DMS153 treated with DMSO at 0.1 percent for 48 hours (cell line): ENCODE measurements at regions not wholly inside any gene's neighbourhood (a gene's known extent, or its start where the extent isn't known, plus 50 kb on each side); places are given as distances from the start of the nearest gene placed in this dataset.
"Not testable (repeated sequence)": the region's sequence is repeated elsewhere in the genome, so short reads cannot be mapped to it uniquely, and the experiment has no call there.

Source experiments
- DNase-seq: peaks from one replicate; lab custom pipeline; 2025; ENCODE audit not compliant: unreplicated experiment; lab: John Stamatoyannopoulos, UW

GRCh38 chr13:44052780-44053184, 173.1 kb downstream of the LACC1 start:
- no peak for DNase-seq

DNA sequence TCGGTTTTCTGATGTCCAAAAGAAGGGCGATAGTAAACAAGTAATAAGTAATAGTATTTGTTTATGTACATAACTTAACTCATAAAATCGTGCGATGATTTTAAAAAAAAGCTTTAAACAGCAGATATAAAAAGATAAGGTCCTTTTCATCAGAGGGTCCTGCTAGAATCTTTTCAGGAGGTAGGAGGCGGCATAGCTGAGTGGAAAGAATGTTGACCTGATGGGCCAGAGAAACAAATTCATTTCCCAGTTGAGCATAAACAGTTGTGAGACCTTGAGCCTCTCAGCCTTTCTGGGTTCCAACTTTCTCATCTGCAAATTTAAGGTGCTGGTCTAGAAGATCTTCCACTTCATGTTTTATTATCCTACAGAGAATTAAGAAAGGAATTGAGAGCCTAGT, 173.5 kb downstream of the LACC1 start:
- no peak for DNase-seq

DNA sequence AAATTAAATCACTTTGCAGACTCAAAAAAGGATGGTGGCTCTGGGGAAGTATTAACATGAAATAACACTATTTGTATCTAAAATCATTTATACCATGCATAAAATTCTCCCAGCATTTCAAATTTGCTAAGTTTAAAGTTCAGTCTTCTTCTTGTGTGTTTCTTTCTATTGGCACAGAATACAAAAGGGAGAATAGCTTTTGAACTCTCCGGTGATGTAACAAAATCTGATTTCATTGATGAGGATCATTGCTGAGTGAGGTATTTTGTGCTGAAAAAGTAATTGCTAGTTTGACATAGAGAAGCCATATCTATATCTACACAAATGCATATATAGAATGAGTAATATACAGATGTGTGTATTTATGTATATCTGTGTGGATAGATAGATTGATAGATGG, 174.8 kb downstream of the LACC1 start:
- no peak for DNase-seq

DNA sequence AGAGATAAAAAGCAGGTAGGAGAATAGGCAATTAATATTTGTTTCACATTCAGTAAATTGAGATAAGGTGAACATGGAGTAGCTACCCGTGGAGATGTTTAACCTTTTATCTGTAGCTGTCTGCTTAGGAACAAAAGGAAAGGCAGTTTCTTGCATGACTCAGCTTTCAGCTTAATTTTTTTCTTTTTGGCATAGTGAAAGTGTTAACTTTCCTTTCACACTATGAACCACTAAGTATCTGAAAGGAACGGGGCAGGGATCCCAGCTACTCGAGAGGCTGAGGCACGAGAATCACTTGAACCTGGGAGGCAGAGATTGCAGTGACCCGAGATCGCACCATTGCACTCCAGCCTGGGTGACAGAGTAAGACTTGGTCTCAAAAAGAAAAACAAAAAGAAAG, 176.0 kb downstream of the LACC1 start:
- not testable (repeated sequence) for DNase-seq

DNA sequence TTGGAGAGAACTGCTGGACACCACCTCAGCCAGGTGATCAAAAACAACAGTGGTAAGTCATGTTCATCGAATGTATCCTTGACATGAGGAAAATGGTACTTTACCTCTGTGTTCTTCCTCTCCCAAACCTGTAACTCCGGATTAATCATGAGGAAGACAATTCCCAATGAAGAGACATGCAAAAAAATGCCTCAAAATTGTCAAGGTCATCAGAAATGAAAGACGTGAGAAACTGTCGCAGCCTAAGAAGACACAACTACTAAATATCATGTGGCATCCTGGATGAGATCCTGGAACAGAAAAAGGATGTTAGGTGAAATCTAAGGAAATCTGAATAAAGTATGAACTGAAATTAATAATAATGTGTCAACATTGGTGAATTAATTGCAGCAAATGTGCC, 178.4 kb downstream of the LACC1 start:
- DNase-seq: no peak

DNA sequence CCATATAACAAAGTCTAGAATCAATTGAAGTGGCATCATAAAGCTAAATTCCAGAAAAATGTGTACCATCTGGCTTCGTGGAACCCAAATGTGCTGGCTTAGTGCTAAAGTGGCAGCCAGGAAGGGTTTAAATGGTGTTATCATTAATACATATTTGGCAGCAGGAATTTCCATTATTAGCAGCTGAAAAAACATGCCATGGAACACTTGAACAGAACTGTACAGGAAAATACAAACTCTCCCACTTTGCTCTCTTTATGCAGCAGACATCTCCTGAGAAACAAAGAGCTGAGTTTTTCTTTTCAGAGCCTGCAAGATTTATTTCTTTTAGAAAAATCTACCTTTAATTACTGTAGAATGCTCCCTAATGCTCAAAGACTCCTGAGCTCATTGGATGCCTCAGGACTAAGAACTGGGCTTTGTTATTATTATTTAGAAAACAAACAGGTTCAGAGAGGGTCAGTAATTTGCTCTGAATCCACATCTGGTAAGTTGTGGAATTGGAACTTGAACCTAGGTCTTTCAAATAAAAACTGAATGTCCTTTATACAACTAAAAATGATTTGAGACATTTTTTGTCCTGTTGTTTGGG, 179.0 kb downstream of the LACC1 start:
- DNase-seq: no peak

DNA sequence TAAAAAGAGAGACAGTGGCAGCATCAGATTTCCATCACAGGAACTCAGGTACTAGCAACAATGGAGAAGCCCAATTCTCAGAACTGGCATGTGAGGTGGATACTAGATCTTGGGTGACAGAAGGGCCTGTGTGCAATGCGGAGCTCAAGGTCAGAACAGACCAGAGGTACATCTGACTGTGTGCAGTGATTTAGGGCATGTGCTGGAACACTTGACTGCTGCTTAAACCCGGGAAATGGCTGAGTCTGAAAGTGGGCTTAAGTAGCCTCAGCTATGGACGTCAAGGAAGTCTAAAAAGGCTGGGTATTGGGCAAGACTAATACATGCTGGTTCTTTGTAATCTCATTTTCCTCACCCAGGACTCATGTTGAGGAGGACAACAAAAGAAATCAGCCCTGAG, 182.2 kb downstream of the LACC1 start:
- no peak for DNase-seq

- no peak for DNase-seq
Observed at GRCh38 chr13:44063467-44063866, 183.8 kb downstream of the LACC1 start.

- no peak for DNase-seq
Observed at GRCh38 chr13:44063881-44064280, 184.2 kb downstream of the LACC1 start.

DNA sequence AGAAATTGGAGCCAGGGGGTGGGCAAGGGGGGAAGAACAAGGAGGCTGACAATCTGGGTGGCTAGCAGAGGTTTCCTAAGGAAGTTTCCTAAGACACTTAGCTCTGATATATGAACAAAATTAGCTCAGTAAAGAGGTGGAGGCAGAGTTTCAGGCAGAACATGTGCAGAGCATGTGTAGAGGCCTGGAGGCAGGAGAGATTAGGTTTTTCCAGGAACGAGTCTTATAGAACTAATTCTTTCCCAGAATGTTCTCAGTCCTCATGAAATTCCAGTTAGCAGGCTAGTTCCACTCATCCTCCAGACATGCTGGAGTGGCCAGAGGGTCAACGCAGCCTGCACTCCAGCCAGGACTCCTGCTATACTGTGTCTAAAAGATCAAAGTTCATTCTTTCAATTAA, 184.7 kb downstream of the LACC1 start:
- DNase-seq: no peak

GRCh38 chr13:44068169-44068568, 188.5 kb downstream of the LACC1 start:
- DNase-seq: no peak

DNA sequence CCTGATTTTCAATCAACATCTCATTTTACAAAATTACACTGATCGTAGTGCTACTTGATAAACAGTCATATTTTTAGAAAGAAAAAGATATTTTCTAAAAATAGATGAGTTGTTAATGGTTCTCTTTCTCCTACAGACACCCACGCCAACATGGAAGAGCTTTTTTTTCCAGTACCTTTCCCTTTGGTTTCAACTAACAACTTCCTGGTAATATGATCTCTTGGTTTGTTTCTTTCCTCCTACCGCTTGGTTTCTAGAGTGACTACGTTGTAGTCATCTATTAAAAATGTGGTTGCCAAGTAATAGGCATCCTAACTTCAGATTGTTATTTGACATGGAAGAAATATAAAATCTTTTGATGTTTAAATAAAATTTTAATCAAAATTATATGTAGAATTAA, 189.0 kb downstream of the LACC1 start:
- DNase-seq: peak; percentile 50

DNA sequence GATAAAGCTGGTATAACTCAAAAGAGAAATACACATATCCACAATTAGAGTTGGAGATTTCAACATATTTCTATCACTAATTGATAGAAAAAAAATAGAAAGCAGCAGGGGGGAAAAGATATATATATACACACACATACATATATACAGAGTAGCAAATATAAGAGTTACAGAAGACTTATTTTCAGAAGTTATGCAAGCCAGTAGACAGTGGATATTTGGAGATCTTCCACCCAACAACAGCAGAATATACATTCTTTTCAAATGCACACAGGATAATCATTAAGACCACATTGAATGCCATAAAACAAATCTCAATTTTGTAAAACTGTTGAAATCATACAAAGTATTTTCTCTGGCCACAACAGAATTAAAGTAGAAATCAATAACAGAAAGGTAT, 192.8 kb downstream of the LACC1 start:
- no peak for DNase-seq

DNA sequence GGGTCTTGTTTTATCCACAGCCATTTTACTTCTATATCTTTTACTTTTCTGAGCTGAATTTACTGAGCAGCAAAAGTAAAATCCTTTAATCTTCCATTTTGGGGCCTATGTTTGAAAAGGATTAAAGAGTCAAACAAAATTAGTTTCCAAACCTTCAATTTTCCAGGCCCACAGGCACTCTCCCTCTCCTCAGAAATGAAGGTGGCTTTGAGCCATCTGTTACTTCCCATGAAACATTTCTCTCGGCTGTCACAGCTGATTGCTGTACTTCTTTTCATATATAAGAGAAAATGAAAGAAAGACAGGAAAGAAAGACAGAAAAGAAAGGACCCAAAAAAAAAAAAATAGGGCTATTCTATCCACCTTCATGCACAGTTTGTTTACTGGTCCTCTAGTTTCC, 194.9 kb downstream of the LACC1 start:
- no peak for DNase-seq

DNA sequence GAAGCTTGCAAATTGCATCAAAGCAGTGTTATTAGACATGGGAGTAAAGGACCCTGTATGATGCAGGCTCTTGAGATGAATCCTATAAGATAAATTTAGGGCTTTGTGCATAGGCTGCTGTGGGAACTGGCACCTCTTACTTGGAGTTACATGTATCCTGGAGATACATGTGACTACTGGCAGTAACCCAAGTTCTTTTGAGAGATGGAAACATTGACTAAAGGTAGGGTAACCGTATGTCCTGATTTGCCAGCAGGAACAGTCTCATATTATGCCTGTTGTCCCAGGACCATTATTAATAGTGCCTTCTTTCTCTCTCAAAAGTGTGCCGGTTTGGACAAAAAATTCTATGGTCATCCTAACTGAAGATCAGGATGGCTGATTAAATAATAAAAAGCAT, 195.4 kb downstream of the LACC1 start:
- no peak for DNase-seq

GRCh38 chr13:44078806-44079376, 199.2 kb downstream of the LACC1 start:
- no peak for DNase-seq

DNA sequence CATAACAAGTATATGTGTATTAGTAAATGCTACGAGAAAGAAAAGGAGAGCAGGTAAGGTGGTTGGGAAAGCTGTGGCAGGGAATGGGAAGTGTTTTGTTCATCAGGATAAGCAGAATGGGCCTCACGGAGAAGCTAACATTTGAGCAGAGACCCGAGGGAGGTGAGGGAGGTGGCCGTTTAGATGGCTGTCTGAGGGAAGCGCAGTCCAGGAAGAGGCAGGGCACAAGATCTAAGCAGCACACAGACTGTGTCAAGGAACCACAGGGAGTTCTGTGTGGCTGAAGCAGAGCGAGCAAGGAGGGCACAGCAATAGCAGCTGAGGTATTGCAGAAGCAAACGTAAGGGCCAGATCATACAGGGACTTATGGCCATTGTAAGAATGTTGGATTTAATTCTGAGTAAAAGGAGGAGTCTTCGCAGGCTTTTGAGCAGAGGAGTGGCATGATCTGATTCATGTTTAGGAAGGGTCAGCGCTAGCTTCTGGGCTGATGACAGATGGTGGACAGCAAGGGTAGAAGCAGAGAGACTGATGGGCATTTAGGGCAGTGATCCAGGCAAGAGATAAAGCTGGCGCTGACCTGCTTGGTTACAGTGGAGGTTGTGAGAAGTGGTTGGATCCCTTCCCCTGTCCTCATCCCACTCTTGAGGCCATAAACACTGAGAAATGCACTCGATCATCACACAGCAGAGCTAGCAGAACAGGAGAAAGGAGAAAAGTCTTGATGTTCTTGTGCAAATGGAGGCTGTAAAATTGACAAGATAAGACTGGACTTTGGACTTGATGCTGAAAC, 199.9 kb downstream of the LACC1 start:
- no peak for DNase-seq

GRCh38 chr13:44084146-44084545, 204.4 kb downstream of the LACC1 start:
- DNase-seq: no peak

DNA sequence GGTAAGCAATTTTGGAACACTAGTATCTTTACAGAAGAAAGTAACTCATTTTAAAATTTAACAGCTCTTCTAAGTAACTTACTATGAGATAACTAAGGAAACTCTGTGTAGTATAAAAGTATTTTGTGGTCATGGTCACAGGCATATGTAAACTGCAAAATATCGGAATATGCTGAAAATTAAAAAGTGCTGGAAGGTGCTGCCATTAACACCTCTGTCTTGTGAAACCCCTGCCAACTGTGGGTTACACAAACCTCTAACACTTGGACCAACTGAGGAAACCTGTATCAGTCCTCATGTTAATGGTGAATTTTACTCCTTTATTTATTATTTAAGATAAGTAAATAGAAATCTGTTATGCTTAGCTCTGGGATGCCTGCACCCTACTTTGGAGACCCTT, 206.7 kb downstream of the LACC1 start:
- no peak for DNase-seq

GRCh38 chr13:44088411-44088810, 208.7 kb downstream of the LACC1 start:
- DNase-seq: no peak

GRCh38 chr13:44088991-44089413, 209.3 kb downstream of the LACC1 start:
- no peak for DNase-seq

- no peak for DNase-seq
Observed at GRCh38 chr13:44089452-44089851, 209.7 kb downstream of the LACC1 start.
